Stimulated activated naive CD8-positive, alpha-beta T cell treated with anti-CD3 and anti-CD28 coated beads, Interleukin-15, amount 100 ng/mL, for 72 hours (primary cell): ENCODE measurements at regions not wholly inside any gene's neighbourhood (a gene's known extent, or its start where the extent isn't known, plus 50 kb on each side); places are given as distances from the start of the nearest gene placed in this dataset.
"Not testable (repeated sequence)": the region's sequence is repeated elsewhere in the genome, so short reads cannot be mapped to it uniquely, and the experiment has no call there.

Experiments used
- ATAC-seq: fragments of 150-1000 bp; cut with Tn5 transposase; 2 replicates; pipeline ENCODE4 v1.10.0; 2021; ENCODE audit warnings: mild to moderate bottlenecking, moderate library complexity
- DNase-seq, 2 donors: peaks; one replicate each; pipeline ENCODE4 v3.0.0; 2021 to 2022
- H3K27ac Mint-ChIP-seq, 2 donors: one replicate each; pipeline ENCODE4 v1.8.0; 2022; ENCODE audit warnings: mild to moderate bottlenecking in 2 of 2, mixed read lengths in 2 of 2, moderate library complexity in 2 of 2
- H3K27me3 Mint-ChIP-seq: one replicate; pipeline ENCODE4 v1.8.0; 2022; ENCODE audit warnings: mixed read lengths
- H3K4me1 Mint-ChIP-seq: one replicate; pipeline ENCODE4 v1.8.0; 2022; ENCODE audit warnings: mild to moderate bottlenecking, mixed read lengths
- H3K4me3 Mint-ChIP-seq, 2 donors: one replicate each; pipeline ENCODE4 v1.8.0; 2022; ENCODE audit warnings: mild to moderate bottlenecking in 2 of 2, mixed read lengths in 2 of 2, moderate library complexity in 1 of 2
- H3K9me3 Mint-ChIP-seq, 2 donors: one replicate each; pipeline ENCODE4 v1.8.0; 2022; ENCODE audit warnings: mixed read lengths in 2 of 2

- H3K4me3 Mint-ChIP-seq: no peak overlapping the region
- H3K27ac Mint-ChIP-seq: no peak overlapping the region
- H3K27me3 Mint-ChIP-seq: no peaks in the 10 kb centered on the region
- ATAC-seq: no peak
- no peak for DNase-seq
- peaks cover 0 to 12% of the 10 kb centered on the region in 2 donors for H3K9me3 Mint-ChIP-seq
- peaks cover 48% of the 10 kb centered on the region for H3K4me1 Mint-ChIP-seq
Observed at GRCh38 chr3:177641206-177641605, 443.9 kb upstream of the TBL1XR1 start.

- peak; percentile 65 for ATAC-seq
- no peak for DNase-seq
- Mint-ChIP-seq H3K9me3 (peaks cover 0 to 6% of the 10 kb centered on the region in 2 donors), H3K4me1 (peaks cover 58% of the 10 kb centered on the region), H3K27me3 (no peaks in the 10 kb centered on the region), H3K4me3 (peak overlapping the region; percentile 27 to 42), H3K27ac (peak overlapping the region; percentile 79 to 91)
Observed at GRCh38 chr3:177642042-177642803, 444.9 kb upstream of the TBL1XR1 start.

GRCh38 chr3:177642804-177643125, 445.5 kb upstream of the TBL1XR1 start:
- peaks cover 0 to 6% of the 10 kb centered on the region in 2 donors for H3K9me3 Mint-ChIP-seq
- H3K27me3 Mint-ChIP-seq: no peaks in the 10 kb centered on the region
- ATAC-seq: no peak
- H3K27ac Mint-ChIP-seq: peak overlapping the region in 1 of 2 donors; percentile 79
- DNase-seq: no peak
- peaks cover 63% of the 10 kb centered on the region for H3K4me1 Mint-ChIP-seq
- peak overlapping the region; percentile 27 to 42 for H3K4me3 Mint-ChIP-seq

DNA sequence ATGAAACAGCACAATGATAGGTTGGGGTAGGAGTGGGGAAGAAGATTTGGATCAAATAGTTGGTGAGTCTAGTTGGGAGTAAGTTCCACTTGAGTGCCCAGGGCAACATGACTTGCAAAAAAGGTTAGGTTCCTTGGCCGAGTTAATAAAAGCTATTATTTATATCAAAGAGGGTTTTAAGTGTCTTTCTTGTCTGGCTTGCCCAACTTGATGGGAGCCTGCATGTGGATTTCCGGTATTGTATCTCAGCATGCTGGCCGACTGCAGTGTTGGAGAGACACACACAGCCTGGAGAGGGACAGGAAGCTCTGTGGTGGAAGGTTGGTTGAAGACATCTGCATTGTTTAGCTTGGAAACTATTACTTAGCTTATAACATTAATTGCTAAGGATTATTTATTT, 449.5 kb upstream of the TBL1XR1 start:
- Mint-ChIP-seq H3K27me3 (no peaks in the 10 kb centered on the region), H3K4me3 (peak overlapping the region; percentile 11 to 32), H3K27ac (no peak overlapping the region), H3K9me3 (no peaks in the 10 kb centered on the region), H3K4me1 (peaks cover 56% of the 10 kb centered on the region)
- ATAC-seq (peak; percentile 85), DNase-seq (peak in 1 of 2 donors; percentile 45)

GRCh38 chr3:177647341-177647740, 450.1 kb upstream of the TBL1XR1 start:
- no peak for ATAC-seq
- peak overlapping the region in 1 of 2 donors; percentile 6 for H3K27ac Mint-ChIP-seq
- H3K9me3 Mint-ChIP-seq: no peaks in the 10 kb centered on the region
- no peak for DNase-seq
- H3K4me3 Mint-ChIP-seq: peak overlapping the region; percentile 57 to 75
- no peaks in the 10 kb centered on the region for H3K27me3 Mint-ChIP-seq
- peaks cover 50% of the 10 kb centered on the region for H3K4me1 Mint-ChIP-seq

DNA sequence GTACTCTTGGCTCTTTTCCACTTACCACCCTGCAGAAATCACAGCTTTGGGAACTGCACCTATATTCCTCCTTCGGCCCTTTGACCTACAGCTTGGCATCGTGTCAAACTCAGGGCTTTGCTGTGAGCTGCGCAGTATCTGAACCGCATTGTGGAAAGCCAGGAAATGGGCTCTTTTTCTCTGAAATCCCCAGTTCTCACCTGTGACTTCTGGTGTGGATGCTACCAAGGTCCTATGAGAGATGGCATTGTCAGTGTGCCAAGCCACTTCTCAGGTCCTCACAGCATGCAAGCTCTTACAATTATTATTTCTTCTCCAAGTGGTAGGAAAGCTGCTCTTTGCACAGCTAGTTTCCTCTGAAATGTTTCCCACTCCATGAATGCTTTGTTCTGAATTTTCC, 450.6 kb upstream of the TBL1XR1 start:
- H3K27me3 Mint-ChIP-seq: no peaks in the 10 kb centered on the region
- H3K4me3 Mint-ChIP-seq: peak overlapping the region; percentile 57 to 75
- no peaks in the 10 kb centered on the region for H3K9me3 Mint-ChIP-seq
- H3K27ac Mint-ChIP-seq: peak overlapping the region in 1 of 2 donors; percentile 84
- peaks cover 45% of the 10 kb centered on the region for H3K4me1 Mint-ChIP-seq
- DNase-seq (no peak), ATAC-seq (peak; percentile 66)

DNA sequence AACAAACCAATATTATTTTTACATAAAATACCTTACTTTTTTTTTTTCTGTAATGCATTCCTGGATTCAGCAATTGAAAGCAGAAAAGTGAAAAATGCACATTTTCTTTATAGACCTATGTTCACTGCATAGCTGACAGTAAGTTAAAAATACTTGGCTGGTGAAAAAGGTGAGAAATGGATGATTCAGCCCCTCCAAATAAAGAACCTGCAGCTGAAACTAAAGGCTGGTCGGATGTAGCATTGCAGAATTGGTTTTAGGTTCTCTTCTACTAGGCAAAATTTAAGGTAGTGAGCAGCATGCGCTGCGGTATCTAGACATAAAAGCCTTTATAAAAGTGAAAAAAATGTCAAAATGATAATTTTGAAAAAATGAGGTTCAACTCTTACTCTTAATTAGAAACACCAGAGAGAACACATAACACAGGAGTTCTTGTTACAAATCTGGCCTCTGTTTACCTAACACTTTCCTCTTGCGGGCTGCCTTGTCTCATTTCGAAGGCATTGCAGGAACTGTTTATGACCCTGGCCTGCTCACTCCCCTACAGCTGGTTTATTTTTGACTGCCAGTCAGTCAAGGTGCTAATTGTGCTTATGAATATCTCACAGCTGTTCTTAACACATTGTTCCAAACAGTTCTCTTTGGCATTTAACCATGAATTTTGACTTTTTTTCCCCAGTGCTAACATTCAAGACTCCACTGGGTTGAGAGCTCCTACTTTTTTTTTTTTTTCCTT, 455.4 kb upstream of the TBL1XR1 start:
- Mint-ChIP-seq H3K27me3 (no peaks in the 10 kb centered on the region), H3K27ac (no peak overlapping the region), H3K4me1 (peaks cover 12% of the 10 kb centered on the region), H3K4me3 (no peak overlapping the region), H3K9me3 (peaks cover 3 to 5% of the 10 kb centered on the region in 2 donors)
- DNase-seq (no peak), ATAC-seq (no peak)

GRCh38 chr3:177657243-177657642, 460.0 kb upstream of the TBL1XR1 start:
- Mint-ChIP-seq H3K27ac (no peak overlapping the region), H3K9me3 (peaks cover 3 to 5% of the 10 kb centered on the region in 2 donors), H3K27me3 (no peaks in the 10 kb centered on the region), H3K4me3 (no peak overlapping the region), H3K4me1 (no peaks in the 10 kb centered on the region)
- DNase-seq (no peak), ATAC-seq (no peak)

- DNase-seq: no peak
- Mint-ChIP-seq H3K4me3 (no peak overlapping the region), H3K27ac (no peak overlapping the region), H3K9me3 (peaks cover 2 to 10% of the 10 kb centered on the region in 2 donors), H3K27me3 (no peaks in the 10 kb centered on the region), H3K4me1 (no peaks in the 10 kb centered on the region)
- no peak for ATAC-seq
Observed at GRCh38 chr3:177658354-177658753, 461.1 kb upstream of the TBL1XR1 start.

GRCh38 chr3:177664380-177665103, 467.3 kb upstream of the TBL1XR1 start:
- not testable (repeated sequence) for DNase-seq, H3K4me1 Mint-ChIP-seq, H3K4me3 Mint-ChIP-seq, H3K27ac Mint-ChIP-seq, H3K27me3 Mint-ChIP-seq, ATAC-seq
- peaks cover 5 to 16% of the 10 kb centered on the region in 2 donors for H3K9me3 Mint-ChIP-seq

- no peak overlapping the region for H3K4me3 Mint-ChIP-seq
- ATAC-seq (no peak), DNase-seq (no peak)
- no peak overlapping the region for H3K27ac Mint-ChIP-seq
- H3K9me3 Mint-ChIP-seq: peaks cover 5 to 22% of the 10 kb centered on the region in 2 donors
- H3K27me3 Mint-ChIP-seq: no peaks in the 10 kb centered on the region
- H3K4me1 Mint-ChIP-seq: no peaks in the 10 kb centered on the region
Observed at GRCh38 chr3:177665122-177665808, 468.0 kb upstream of the TBL1XR1 start.

- DNase-seq: no peak
- ATAC-seq: no peak
- Mint-ChIP-seq H3K4me3 (no peak overlapping the region), H3K27me3 (no peaks in the 10 kb centered on the region), H3K4me1 (peaks cover 15% of the 10 kb centered on the region), H3K9me3 (peaks cover 0 to 8% of the 10 kb centered on the region in 2 donors), H3K27ac (peak overlapping the region in 1 of 2 donors; percentile 34)
Observed at GRCh38 chr3:177672252-177672911, 475.1 kb upstream of the TBL1XR1 start.

- Mint-ChIP-seq H3K27me3 (no peaks in the 10 kb centered on the region), H3K4me1 (peaks cover 15% of the 10 kb centered on the region), H3K9me3 (peaks cover 0 to 8% of the 10 kb centered on the region in 2 donors), H3K27ac (no peak overlapping the region), H3K4me3 (no peak overlapping the region)
- ATAC-seq (no peak), DNase-seq (no peak)
Observed at GRCh38 chr3:177673112-177673914, 476.0 kb upstream of the TBL1XR1 start.

DNA sequence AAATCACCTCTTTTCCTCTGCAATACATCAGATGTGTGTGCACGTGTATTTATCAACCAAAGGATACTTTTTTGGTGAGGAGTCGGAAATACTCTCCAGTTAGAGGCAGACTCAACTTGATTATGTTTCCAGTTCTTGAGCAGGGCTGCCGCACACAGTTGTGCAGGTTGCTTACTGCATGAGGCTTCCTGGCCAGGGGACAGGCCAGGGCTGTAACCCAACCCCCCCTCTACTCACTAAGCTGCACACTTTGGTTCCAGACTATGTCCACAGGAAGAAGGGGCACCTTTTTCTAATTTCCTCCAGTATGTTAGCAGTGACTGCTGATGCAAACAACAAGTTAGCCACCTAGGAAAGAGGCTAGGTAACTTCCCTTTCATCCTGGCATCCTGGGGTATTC, 476.9 kb upstream of the TBL1XR1 start:
- no peak overlapping the region for H3K27ac Mint-ChIP-seq
- ATAC-seq: no peak

More for the DNA sequence above, 476.9 kb upstream of the TBL1XR1 start:
- no peak overlapping the region for H3K4me3 Mint-ChIP-seq
- H3K9me3 Mint-ChIP-seq: peaks cover 0 to 8% of the 10 kb centered on the region in 2 donors
- no peaks in the 10 kb centered on the region for H3K27me3 Mint-ChIP-seq
- H3K4me1 Mint-ChIP-seq: peaks cover 22% of the 10 kb centered on the region
- no peak for DNase-seq
